ENCODE measurements at regions not wholly inside any gene's neighbourhood (a gene's known extent, or its start where the extent isn't known, plus 50 kb on each side); places are given as distances from the start of the nearest gene placed in this dataset.

DNA sequence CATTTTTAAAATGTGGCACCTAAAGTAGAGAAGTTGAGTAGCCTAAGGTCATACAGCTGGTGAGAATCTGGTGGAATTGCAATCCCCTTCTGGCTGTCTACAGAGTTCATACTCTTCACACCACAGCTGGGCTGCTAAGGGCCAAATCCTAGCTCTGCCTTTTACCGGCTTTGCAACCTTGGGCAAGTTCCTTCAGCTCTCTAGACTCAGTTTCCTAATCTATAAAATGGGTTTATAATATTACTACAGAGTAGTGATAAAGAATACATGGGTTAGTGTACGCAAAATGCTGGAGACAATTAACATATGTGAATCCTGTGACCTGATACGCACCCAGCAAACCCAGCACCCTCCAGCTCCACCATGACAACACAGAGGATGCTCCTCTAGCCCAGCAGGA is 298.2 kb upstream of the MAF start:
- no peak overlapping the region for H3K27ac ChIP-seq
- H3K36me3 ChIP-seq (replicated peaks in 1 of 2; ENCODE audit: insufficient read depth in 1 of 2, low read depth in 2 of 2): no peaks in the 10 kb centered on the region
- no peak for DNase-seq
- H3K4me1 ChIP-seq: no peaks in the 10 kb centered on the region
- WGBS, 2 donors: 72 to 90% methylated on average over 3 of the region's 3 CpGs
- intact Hi-C loops (cut with DNase I): no loop called here
- no peak overlapping the region for H3K4me3 ChIP-seq
- H3K27me3 ChIP-seq: no peaks in the 10 kb centered on the region
- no peak for ATAC-seq
- H3K9me3 ChIP-seq: no peaks in the 10 kb centered on the region
- TF ChIP-seq, protein P1, sequence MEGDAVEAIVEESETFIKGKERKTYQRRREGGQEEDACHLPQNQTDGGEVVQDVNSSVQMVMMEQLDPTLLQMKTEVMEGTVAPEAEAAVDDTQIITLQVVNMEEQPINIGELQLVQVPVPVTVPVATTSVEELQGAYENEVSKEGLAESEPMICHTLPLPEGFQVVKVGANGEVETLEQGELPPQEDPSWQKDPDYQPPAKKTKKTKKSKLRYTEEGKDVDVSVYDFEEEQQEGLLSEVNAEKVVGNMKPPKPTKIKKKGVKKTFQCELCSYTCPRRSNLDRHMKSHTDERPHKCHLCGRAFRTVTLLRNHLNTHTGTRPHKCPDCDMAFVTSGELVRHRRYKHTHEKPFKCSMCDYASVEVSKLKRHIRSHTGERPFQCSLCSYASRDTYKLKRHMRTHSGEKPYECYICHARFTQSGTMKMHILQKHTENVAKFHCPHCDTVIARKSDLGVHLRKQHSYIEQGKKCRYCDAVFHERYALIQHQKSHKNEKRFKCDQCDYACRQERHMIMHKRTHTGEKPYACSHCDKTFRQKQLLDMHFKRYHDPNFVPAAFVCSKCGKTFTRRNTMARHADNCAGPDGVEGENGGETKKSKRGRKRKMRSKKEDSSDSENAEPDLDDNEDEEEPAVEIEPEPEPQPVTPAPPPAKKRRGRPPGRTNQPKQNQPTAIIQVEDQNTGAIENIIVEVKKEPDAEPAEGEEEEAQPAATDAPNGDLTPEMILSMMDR (IDR thresholded peaks at IDR 0.05): no peak
- no peak for TF ChIP-seq POLR2A (IDR thresholded peaks at IDR 0.05)

DNA sequence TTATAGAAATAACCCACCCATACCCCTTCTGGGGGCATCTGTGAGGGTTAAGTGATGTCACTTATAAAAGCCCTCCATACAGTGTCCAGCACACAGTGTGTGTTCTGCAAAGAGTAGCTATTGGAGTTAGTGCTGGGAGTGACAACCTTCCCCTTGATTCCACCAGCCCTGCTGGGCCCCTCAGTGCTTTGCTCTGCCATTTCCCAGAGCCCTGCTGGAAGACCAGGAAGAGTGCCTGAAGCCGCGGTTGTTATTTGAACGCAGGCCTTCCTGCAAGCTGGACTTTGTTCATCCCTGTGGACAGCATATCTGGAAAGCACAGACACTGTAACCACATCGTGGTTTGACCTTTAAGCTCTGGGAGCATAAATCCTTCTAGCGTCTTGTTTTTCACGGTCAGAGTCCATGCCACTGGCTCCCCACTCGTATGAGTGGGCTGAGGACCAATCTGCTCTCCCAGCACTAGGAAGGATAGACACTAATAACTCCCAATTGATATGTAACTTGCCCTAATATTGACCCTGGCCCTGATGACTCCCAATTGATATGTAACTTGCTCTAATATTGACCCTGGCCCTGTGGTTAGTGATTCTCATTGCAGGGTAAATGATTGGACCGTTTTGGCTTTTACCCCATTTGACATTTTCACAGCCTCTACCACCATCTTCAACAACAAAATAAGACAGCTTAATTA is 297.1 kb upstream of the MAF start:
- Histone ChIP-seq H3K9me3 (no peaks in the 10 kb centered on the region), H3K27me3 (no peaks in the 10 kb centered on the region), H3K27ac (no peak overlapping the region), H3K4me3 (no peak overlapping the region), H3K4me1 (no peaks in the 10 kb centered on the region), H3K36me3 (replicated peaks in 1 of 2; ENCODE audit: insufficient read depth in 1 of 2, low read depth in 2 of 2) (no peaks in the 10 kb centered on the region)
- intact Hi-C loops (cut with DNase I): no loop called here
- 31 to 48% methylated on average over 8 of the region's 8 CpGs for WGBS, 2 donors
- DNase-seq: peak in 2 of 4 donors; percentile 10 to 31
- no peak for TF ChIP-seq POLR2A (IDR thresholded peaks at IDR 0.05)
- TF ChIP-seq, protein P1 (IDR thresholded peaks at IDR 0.05): no peak
- ATAC-seq: peak; percentile 40

DNA sequence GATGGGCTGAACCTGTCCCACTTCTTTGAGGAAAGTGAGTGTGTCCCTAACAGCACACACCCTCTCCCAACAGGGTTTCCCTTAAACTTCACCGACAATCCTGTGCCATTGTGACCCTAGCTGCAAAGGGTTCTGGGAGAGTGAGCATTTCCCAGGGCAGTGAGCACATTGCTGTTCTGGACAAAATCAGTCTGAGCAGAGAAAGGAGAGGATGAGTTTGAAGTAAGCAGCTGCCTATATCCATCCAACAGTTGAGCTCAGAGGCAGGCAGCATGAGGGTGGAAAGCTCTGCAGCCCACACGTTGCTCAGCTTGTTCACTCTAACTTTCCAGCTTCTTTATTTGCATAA is 296.5 kb upstream of the MAF start:
- H3K9me3 ChIP-seq: no peaks in the 10 kb centered on the region
- H3K27me3 ChIP-seq: no peaks in the 10 kb centered on the region
- no peaks in the 10 kb centered on the region for H3K4me1 ChIP-seq
- no peaks in the 10 kb centered on the region for H3K36me3 ChIP-seq (replicated peaks in 1 of 2; ENCODE audit: insufficient read depth in 1 of 2, low read depth in 2 of 2)
- DNase-seq (no peak), ATAC-seq (no peak)
- no peak overlapping the region for H3K4me3 ChIP-seq
- 59 to 83% methylated on average over 2 of the region's 2 CpGs for WGBS, 2 donors
- no peak overlapping the region for H3K27ac ChIP-seq
- TF ChIP-seq, protein P1 (IDR thresholded peaks at IDR 0.05): no peak
- no peak for TF ChIP-seq POLR2A (IDR thresholded peaks at IDR 0.05)
- intact Hi-C loops (cut with DNase I): no loop called here

DNA sequence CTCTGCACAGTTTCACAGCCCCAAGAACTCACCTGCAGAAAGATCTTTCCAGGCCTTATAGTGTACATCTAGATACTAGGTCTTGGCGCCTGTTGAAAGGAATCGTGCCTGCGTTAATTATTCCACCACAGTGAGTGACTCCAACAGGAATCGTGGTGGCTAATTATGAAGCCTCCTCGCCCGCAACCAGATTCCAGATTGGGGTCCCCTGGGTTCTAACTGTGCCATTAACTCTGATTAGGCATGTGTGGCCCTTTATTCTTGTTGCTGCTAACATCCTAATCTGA is 295.3 kb upstream of the MAF start:
- Histone ChIP-seq H3K9me3 (no peaks in the 10 kb centered on the region), H3K4me1 (no peaks in the 10 kb centered on the region), H3K36me3 (replicated peaks in 1 of 2; ENCODE audit: insufficient read depth in 1 of 2, low read depth in 2 of 2) (no peaks in the 10 kb centered on the region), H3K27me3 (no peaks in the 10 kb centered on the region), H3K4me3 (no peak overlapping the region), H3K27ac (no peak overlapping the region)
- intact Hi-C loops (cut with DNase I): no loop called here
- no peak for DNase-seq
- no peak for TF ChIP-seq POLR2A (IDR thresholded peaks at IDR 0.05)
- TF ChIP-seq, protein P1 (IDR thresholded peaks at IDR 0.05): no peak
- 85 to 88% methylated on average over 6 of the region's 6 CpGs for WGBS, 2 donors
- no peak for ATAC-seq
